Uterus (tissue), 2 donors: ENCODE measurements at regions not wholly inside any gene's neighbourhood (a gene's known extent, or its start where the extent isn't known, plus 50 kb on each side); places are given as distances from the start of the nearest gene placed in this dataset.

Experiments
- CTCF ChIP-seq, 4 experiments: fragments of 200-600 bp in 2 of 4; fragments of 450-650 bp in 2 of 4; sonication (generic) in 2 of 4; IDR thresholded peaks; one replicate each; pipeline ENCODE4 v1.5.1; 2016 to 2019; ENCODE audit warnings: antibody characterized with exemption in 4 of 4, mild to moderate bottlenecking in 2 of 4, moderate library complexity in 1 of 4
- POLR2A ChIP-seq, 2 donors: fragments of 450-650 bp; IDR thresholded peaks; one replicate each; pipeline ENCODE4 v1.6.1; 2016; ENCODE audit warnings: antibody characterized with exemption in 2 of 2, mild to moderate bottlenecking in 1 of 2, moderate library complexity in 1 of 2

GRCh38 chr15:62357431-62357830 is 192.3 kb upstream of the C2CD4B start:
- TF ChIP-seq CTCF (IDR thresholded peaks at IDR 0.05) (no peak), POLR2A (IDR thresholded peaks at IDR 0.05) (no peak)
